GM20000 (cell line): ENCODE measurements at regions not wholly inside any gene's neighbourhood (a gene's known extent, or its start where the extent isn't known, plus 50 kb on each side); places are given as distances from the start of the nearest gene placed in this dataset.

Experiments
- DNase-seq: peaks from one replicate; pipeline ENCODE4 v3.0.0; 2012; ENCODE audit warnings: low spot score
- CTCF ChIP-seq: IDR thresholded peaks from 2 replicates; pipeline ENCODE4 v1.5.1; 2012; ENCODE audit warnings: mild to moderate bottlenecking, control low read depth; ENCODE audit errors: extremely low read depth, missing control alignments

GRCh38 chr5:125281667-125282066 lies 535.2 kb upstream of the ZNF608 start:
- no peak for TF ChIP-seq CTCF
- DNase-seq: no peak

- DNase-seq: no peak
- no peak for TF ChIP-seq CTCF
These were observed 536.9 kb upstream of the ZNF608 start for GRCh38 chr5:125283372-125283771.

- TF ChIP-seq CTCF: no peak
- no peak for DNase-seq
These were observed 539.8 kb upstream of the ZNF608 start for GRCh38 chr5:125286271-125286670.

GRCh38 chr5:125289606-125290005 lies 543.2 kb upstream of the ZNF608 start:
- TF ChIP-seq CTCF: no peak
- DNase-seq: no peak

GRCh38 chr5:125290935-125291334 lies 544.5 kb upstream of the ZNF608 start:
- DNase-seq: no peak

GRCh38 chr5:125291447-125291846 lies 545.0 kb upstream of the ZNF608 start:
- TF ChIP-seq CTCF: no peak

More at GRCh38 chr5:125290935-125291334, 544.5 kb upstream of the ZNF608 start:
- TF ChIP-seq CTCF: no peak

GRCh38 chr5:125293223-125293622 lies 546.8 kb upstream of the ZNF608 start:
- TF ChIP-seq CTCF: no peak
- no peak for DNase-seq

More at GRCh38 chr5:125291447-125291846, 545.0 kb upstream of the ZNF608 start:
- no peak for DNase-seq
